ENCODE measurements at regions not wholly inside any gene's neighbourhood (a gene's known extent, or its start where the extent isn't known, plus 50 kb on each side); places are given as distances from the start of the nearest gene placed in this dataset.

DNA sequence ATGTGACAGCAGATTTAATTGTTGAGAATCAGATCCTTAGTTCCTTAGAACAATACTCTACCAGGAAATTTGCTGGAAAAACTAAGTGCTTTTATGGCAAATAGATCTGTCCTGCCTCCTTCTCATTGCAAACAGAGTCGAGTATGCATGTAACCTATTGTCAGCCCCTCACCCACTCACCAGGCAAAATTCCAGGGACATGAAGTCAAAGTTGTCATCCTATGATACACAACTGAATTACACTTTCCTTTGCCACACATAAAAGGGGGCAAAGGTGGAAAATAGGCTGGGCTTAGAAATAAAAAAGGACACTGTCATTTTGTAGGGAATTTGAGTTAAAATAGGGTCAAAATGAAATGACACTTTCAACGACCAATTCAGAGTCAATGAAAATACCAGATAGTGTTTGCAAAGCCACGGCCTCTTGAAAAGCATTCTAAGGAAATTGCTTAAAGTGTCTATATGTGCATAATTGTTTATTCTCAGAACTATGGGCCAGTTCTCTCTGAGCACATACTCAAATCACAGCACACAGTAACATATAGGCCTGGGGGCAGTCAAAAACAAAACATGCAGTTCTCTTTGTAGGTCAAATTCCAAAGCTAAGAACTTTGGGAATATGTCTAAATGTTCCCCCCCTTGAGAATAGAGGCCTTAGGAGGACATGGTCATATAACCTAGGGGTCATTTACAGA lies 452.8 kb downstream of the NFIB start:
- Histone ChIP-seq H3K4me3 (no peak overlapping the region), H3K27me3 (no peaks in the 10 kb centered on the region), H3K36me3 (no peaks in the 10 kb centered on the region), H3K9me3 (ENCODE audit: low read depth) (no peaks in the 10 kb centered on the region), H3K27ac (no peak overlapping the region), H3K4me1 (ENCODE audit: low read depth) (peaks cover 2% of the 10 kb centered on the region)
- no peak for TF ChIP-seq CTCF (IDR thresholded peaks at IDR 0.05; ENCODE audit: low read depth, low read length)
- peak in 1 of 2 donors; percentile 33 for DNase-seq (ENCODE audit: low read depth in 1 of 2, low spot score in 1 of 2)

DNA sequence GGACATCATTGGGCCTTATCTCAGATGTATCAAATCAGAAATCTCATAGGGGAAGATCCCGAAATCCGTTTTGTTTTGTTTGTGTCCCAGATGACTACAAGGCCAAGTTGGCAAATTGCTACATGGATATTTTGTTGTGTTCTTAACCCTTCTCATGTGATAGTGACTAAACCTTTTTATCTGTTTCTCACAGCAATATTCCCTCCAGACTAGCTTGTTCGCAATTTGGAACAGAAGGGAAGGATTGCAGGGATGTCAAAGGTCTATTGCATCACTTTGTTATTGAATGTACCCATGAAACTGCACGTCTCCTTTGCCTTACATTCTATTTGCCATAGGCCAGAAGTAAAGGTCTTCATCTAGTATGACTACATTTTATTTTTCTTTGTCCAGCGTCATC lies 453.9 kb downstream of the NFIB start:
- no peaks in the 10 kb centered on the region for H3K27me3 ChIP-seq
- no peak for TF ChIP-seq CTCF (IDR thresholded peaks at IDR 0.05; ENCODE audit: low read depth, low read length)
- H3K9me3 ChIP-seq (ENCODE audit: low read depth) = no peaks in the 10 kb centered on the region
- no peak overlapping the region for H3K4me3 ChIP-seq
- peaks cover 2% of the 10 kb centered on the region for H3K4me1 ChIP-seq (ENCODE audit: low read depth)
- DNase-seq (ENCODE audit: low read depth in 1 of 2, low spot score in 1 of 2) = peak in 1 of 2 donors; percentile 94
- H3K27ac ChIP-seq = no peak overlapping the region
- H3K36me3 ChIP-seq = no peaks in the 10 kb centered on the region

GRCh38 chr9:13857521-13857920 lies 456.4 kb downstream of the NFIB start:
- H3K4me3 ChIP-seq = no peak overlapping the region
- no peak for DNase-seq (ENCODE audit: low read depth in 1 of 2, low spot score in 1 of 2)
- no peak overlapping the region for H3K27ac ChIP-seq
- peaks cover 2% of the 10 kb centered on the region for H3K4me1 ChIP-seq (ENCODE audit: low read depth)
- no peak for TF ChIP-seq CTCF (IDR thresholded peaks at IDR 0.05; ENCODE audit: low read depth, low read length)
- no peaks in the 10 kb centered on the region for H3K36me3 ChIP-seq
- H3K27me3 ChIP-seq = no peaks in the 10 kb centered on the region
- no peaks in the 10 kb centered on the region for H3K9me3 ChIP-seq (ENCODE audit: low read depth)

DNA sequence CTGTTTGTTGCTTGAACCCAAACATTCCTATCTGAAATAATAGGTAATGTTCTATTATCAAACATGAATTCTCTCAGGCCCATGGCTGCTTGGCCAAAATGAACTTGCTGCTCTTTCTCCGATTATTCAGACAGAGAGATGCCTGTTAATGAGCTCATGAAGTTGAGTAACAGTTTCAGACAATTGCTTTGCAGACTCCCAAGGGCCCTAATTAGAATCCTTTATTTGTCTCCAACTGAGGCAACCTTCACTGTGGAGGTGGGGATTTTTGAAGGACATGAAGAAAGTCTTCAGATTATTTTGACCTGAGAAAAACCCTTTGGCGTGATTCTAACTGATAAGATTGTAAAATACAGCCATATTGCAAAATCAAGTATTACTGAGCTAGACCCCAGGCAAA lies 466.7 kb downstream of the NFIB start:
- no peaks in the 10 kb centered on the region for H3K36me3 ChIP-seq
- no peaks in the 10 kb centered on the region for H3K27me3 ChIP-seq
- H3K9me3 ChIP-seq (ENCODE audit: low read depth) = no peaks in the 10 kb centered on the region
- H3K4me1 ChIP-seq (ENCODE audit: low read depth) = peaks cover 4% of the 10 kb centered on the region
- TF ChIP-seq CTCF (IDR thresholded peaks at IDR 0.05; ENCODE audit: low read depth, low read length) = no peak
- H3K4me3 ChIP-seq = no peak overlapping the region
- H3K27ac ChIP-seq = no peak overlapping the region
- peak in 1 of 2 donors; percentile 36 for DNase-seq (ENCODE audit: low read depth in 1 of 2, low spot score in 1 of 2)

DNA sequence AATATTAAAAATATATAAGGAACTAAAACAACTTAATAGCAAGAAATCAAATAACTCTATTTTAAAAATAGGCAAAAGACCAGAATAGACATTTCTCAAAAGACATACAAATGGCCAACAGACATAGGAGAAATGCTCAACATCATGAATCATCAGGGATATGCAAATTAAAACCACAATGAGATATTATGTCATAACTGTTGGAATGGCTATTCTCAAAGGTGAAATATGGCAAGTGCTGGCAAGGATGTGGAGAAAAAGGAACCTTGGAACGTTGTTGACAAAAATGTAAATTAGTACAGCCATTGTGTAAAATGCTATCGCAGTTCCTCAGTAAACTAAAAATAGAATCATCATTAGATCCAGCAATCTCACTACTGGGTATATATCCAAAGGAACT lies 468.5 kb downstream of the NFIB start:
- peak in 1 of 2 donors; percentile 85 for DNase-seq (ENCODE audit: low read depth in 1 of 2, low spot score in 1 of 2)
- no peaks in the 10 kb centered on the region for H3K9me3 ChIP-seq (ENCODE audit: low read depth)
- H3K4me1 ChIP-seq (ENCODE audit: low read depth) = peaks cover 15% of the 10 kb centered on the region
- TF ChIP-seq CTCF (IDR thresholded peaks at IDR 0.05; ENCODE audit: low read depth, low read length) = no peak
- no peaks in the 10 kb centered on the region for H3K36me3 ChIP-seq
- no peak overlapping the region for H3K4me3 ChIP-seq
- H3K27me3 ChIP-seq = no peaks in the 10 kb centered on the region
- H3K27ac ChIP-seq = no peak overlapping the region
